Lower lobe of right lung (tissue), 2 donors: ENCODE measurements at regions not wholly inside any gene's neighbourhood (a gene's known extent, or its start where the extent isn't known, plus 50 kb on each side); places are given as distances from the start of the nearest gene placed in this dataset.

Experiments used
- ATAC-seq, 2 donors: fragments of 200-7000 bp; cut with Tn5 transposase; one replicate each; pipeline ENCODE4 v1.9.1; 2020 to 2022; ENCODE audit warnings: mild to moderate bottlenecking in 2 of 2, moderate library complexity in 2 of 2
- DNase-seq: peaks from one replicate; pipeline ENCODE4 v3.0.0-alpha.2; 2020
- H3K27ac ChIP-seq: fragments of 200-600 bp; one replicate; pipeline ENCODE4 v1.8.0; 2022
- H3K27me3 ChIP-seq: fragments of 200-600 bp; one replicate; pipeline ENCODE4 v1.8.0; 2022; ENCODE audit warnings: low read depth
- H3K36me3 ChIP-seq: fragments of 200-600 bp; one replicate; pipeline ENCODE4 v1.8.0; 2022; ENCODE audit warnings: mild to moderate bottlenecking
- H3K4me1 ChIP-seq: fragments of 200-600 bp; one replicate; pipeline ENCODE4 v1.8.0; 2022
- H3K4me3 ChIP-seq: fragments of 200-600 bp; one replicate; pipeline ENCODE4 v1.8.0; 2022; ENCODE audit warnings: mild to moderate bottlenecking
- H3K9me3 ChIP-seq: fragments of 200-600 bp; one replicate; pipeline ENCODE4 v1.8.0; 2022
- CTCF ChIP-seq: fragments of 200-600 bp; IDR thresholded peaks from one replicate; pipeline ENCODE4 v1.8.0; 2022; ENCODE audit warnings: antibody characterized with exemption, mild to moderate bottlenecking
- intact Hi-C: fragments of 100-400 bp; cut with DNase I; formaldehyde crosslinking; loops from one replicate; pipeline ENCODE4 v1.11.0; 2022
- donor health status: DM: no; HTN: yes; CAD: no; lungs with severe emphysema.

- intact Hi-C loops = no loop called here
- H3K27me3 ChIP-seq = no peaks in the 10 kb centered on the region
- no peaks in the 10 kb centered on the region for H3K4me1 ChIP-seq
- ATAC-seq (no peak), DNase-seq (no peak)
- H3K4me3 ChIP-seq = no peak overlapping the region
- no peak overlapping the region for H3K27ac ChIP-seq
- H3K36me3 ChIP-seq = no peaks in the 10 kb centered on the region
- H3K9me3 ChIP-seq = no peaks in the 10 kb centered on the region
- TF ChIP-seq CTCF = no peak
Observed at GRCh38 chr7:131800531-131800930, 244.1 kb upstream of the PODXL start.

GRCh38 chr7:131800008-131800407 is 243.6 kb upstream of the PODXL start:
- Histone ChIP-seq H3K27ac (no peak overlapping the region), H3K4me3 (no peak overlapping the region), H3K36me3 (no peaks in the 10 kb centered on the region), H3K4me1 (no peaks in the 10 kb centered on the region), H3K27me3 (no peaks in the 10 kb centered on the region), H3K9me3 (no peaks in the 10 kb centered on the region)
- ATAC-seq (no peak), DNase-seq (no peak)
- intact Hi-C loops = no loop called here
- no peak for TF ChIP-seq CTCF

GRCh38 chr7:131797841-131798240 is 241.4 kb upstream of the PODXL start:
- Histone ChIP-seq H3K9me3 (no peaks in the 10 kb centered on the region), H3K4me1 (no peaks in the 10 kb centered on the region), H3K4me3 (no peak overlapping the region), H3K36me3 (no peaks in the 10 kb centered on the region), H3K27ac (no peak overlapping the region), H3K27me3 (no peaks in the 10 kb centered on the region)
- intact Hi-C loops = no loop called here
- no peak for DNase-seq
- TF ChIP-seq CTCF = no peak
- ATAC-seq = no peak

- Histone ChIP-seq H3K36me3 (no peaks in the 10 kb centered on the region), H3K9me3 (no peaks in the 10 kb centered on the region), H3K4me3 (no peak overlapping the region), H3K4me1 (no peaks in the 10 kb centered on the region), H3K27ac (no peak overlapping the region), H3K27me3 (no peaks in the 10 kb centered on the region)
- no peak for DNase-seq
- no peak for ATAC-seq
- TF ChIP-seq CTCF = no peak
- intact Hi-C loops = no loop called here
Observed at GRCh38 chr7:131795400-131795799, 239.0 kb upstream of the PODXL start.

GRCh38 chr7:131792311-131792710 is 235.9 kb upstream of the PODXL start:
- Histone ChIP-seq H3K36me3 (no peaks in the 10 kb centered on the region), H3K9me3 (no peaks in the 10 kb centered on the region), H3K27ac (no peak overlapping the region), H3K27me3 (no peaks in the 10 kb centered on the region), H3K4me1 (no peaks in the 10 kb centered on the region), H3K4me3 (no peak overlapping the region)
- intact Hi-C loops = no loop called here
- ATAC-seq = no peak
- TF ChIP-seq CTCF = no peak
- DNase-seq = no peak

- Histone ChIP-seq H3K4me3 (no peak overlapping the region), H3K4me1 (no peaks in the 10 kb centered on the region), H3K27ac (no peak overlapping the region), H3K36me3 (no peaks in the 10 kb centered on the region), H3K27me3 (no peaks in the 10 kb centered on the region), H3K9me3 (no peaks in the 10 kb centered on the region)
- no peak for TF ChIP-seq CTCF
- DNase-seq = no peak
- intact Hi-C loops = no loop called here
- no peak for ATAC-seq
Observed at GRCh38 chr7:131787101-131787500, 230.7 kb upstream of the PODXL start.
